H1 (cell line): ENCODE measurements at regions not wholly inside any gene's neighbourhood (a gene's known extent, or its start where the extent isn't known, plus 50 kb on each side); places are given as distances from the start of the nearest gene placed in this dataset.

ENCODE experiments used
- CTCF ChIA-PET: fragments of 300-600 bp; sonication (Branson Sonifier 250); formaldehyde crosslinking; loops from one replicate; lab custom pipeline; 2021; ENCODE audit not compliant: partially characterized antibody; lab: Charles Lee
- POLR2A ChIA-PET: fragments of 300-600 bp; sonication (Branson Sonifier 250); formaldehyde crosslinking; loops from one replicate; lab custom pipeline; 2021; ENCODE audit warnings: inconsistent platforms; ENCODE audit not compliant: partially characterized antibody; lab: Charles Lee
- DNase-seq, 2 experiments: peaks; one replicate each; pipeline versions ENCODE4 v3.0.0 to v3.0.0-alpha.2; 2010 to 2022; ENCODE audit warnings: low spot score in 2 of 2, low read depth in 1 of 2, mixed read lengths in 1 of 2
- FAIRE-seq: peaks from 2 replicates; lab custom pipeline; 2011; peaks lifted over from hg19 to GRCh38; lab: Jason Lieb, UNC
- H2AFZ ChIP-seq: 2 replicates; pipeline ENCODE4 v1.8.1; 2012; ENCODE audit warnings: low read length, inconsistent platforms
- H2AK5ac ChIP-seq: 2 replicates; pipeline ENCODE4 v1.6.1; 2013; ENCODE audit warnings: low read depth, low read length
- H2BK120ac ChIP-seq: replicated peaks from 2 replicates; pipeline ENCODE3; 2013; ENCODE audit warnings: low read depth, low read length, inconsistent platforms
- H2BK12ac ChIP-seq: 2 replicates; pipeline ENCODE4 v1.6.1; 2013; ENCODE audit warnings: low read depth, low read length
- H2BK15ac ChIP-seq: 2 replicates; pipeline ENCODE4 v1.6.1; 2013; ENCODE audit warnings: low read length
- H2BK20ac ChIP-seq: 2 replicates; pipeline ENCODE4 v1.6.1; 2013; ENCODE audit warnings: low read length
- H2BK5ac ChIP-seq: 2 replicates; pipeline ENCODE4 v1.6.1; 2013; ENCODE audit warnings: low read depth, low read length
- H3K14ac ChIP-seq: 2 replicates; pipeline ENCODE4 v1.6.1; 2013; ENCODE audit warnings: inconsistent platforms; ENCODE audit not compliant: insufficient read length
- H3K18ac ChIP-seq: 2 replicates; pipeline ENCODE4 v1.6.1; 2013; ENCODE audit warnings: low read length; ENCODE audit errors: extremely low read depth
- H3K23ac ChIP-seq: 2 replicates; pipeline ENCODE4 v1.6.1; 2013; ENCODE audit warnings: inconsistent platforms; ENCODE audit not compliant: insufficient read length
- H3K23me2 ChIP-seq: 2 replicates; pipeline ENCODE4 v1.6.1; 2013; ENCODE audit warnings: low read depth, low read length
- H3K27ac ChIP-seq: 2 replicates; pipeline ENCODE4 v1.6.1; 2011; ENCODE audit warnings: low read depth, low read length, inconsistent platforms
- H3K27me3 ChIP-seq, 4 experiments: replicated peaks in 1 of 4; 1 replicate in 1 of 4; 2 replicates in 3 of 4; pipeline versions ENCODE4 v1.6.1 to v1.8.1; 2011 to 2013; ENCODE audit warnings: low read length in 3 of 4, mild to moderate bottlenecking in 3 of 4, inconsistent platforms in 2 of 4, mixed read lengths in 2 of 4, moderate library complexity in 1 of 4; ENCODE audit not compliant: control insufficient read depth in 3 of 4, insufficient read depth in 3 of 4; ENCODE audit errors: extremely low read depth in 1 of 4
- H3K36me3 ChIP-seq, 4 experiments: 2 replicates each; pipeline versions ENCODE4 v1.6.1 to v1.8.1; 2011 to 2013; ENCODE audit warnings: mild to moderate bottlenecking in 4 of 4, low read length in 3 of 4, moderate library complexity in 2 of 4, control low read depth in 1 of 4, inconsistent platforms in 1 of 4; ENCODE audit not compliant: insufficient read depth in 4 of 4, control insufficient read depth in 2 of 4
- H3K4ac ChIP-seq: replicated peaks from 2 replicates; pipeline ENCODE3; 2013; ENCODE audit warnings: low read length, low read depth, mixed read lengths, inconsistent platforms; ENCODE audit not compliant: insufficient read length
- H3K4me1 ChIP-seq, 4 experiments: replicated peaks in 1 of 4; 1 replicate in 1 of 4; 2 replicates in 3 of 4; pipeline versions ENCODE4 v1.6.1 to v1.8.1; 2011 to 2013; ENCODE audit warnings: low read length in 3 of 4, inconsistent platforms in 2 of 4, mixed read lengths in 1 of 4; ENCODE audit not compliant: insufficient read depth in 4 of 4, control insufficient read depth in 3 of 4
- H3K4me2 ChIP-seq, 2 experiments: 2 replicates each; pipeline versions ENCODE4 v1.6.1 to v1.8.1; 2011 to 2013; ENCODE audit warnings: low read depth in 2 of 2, low read length in 2 of 2, control low read depth in 1 of 2, inconsistent platforms in 1 of 2, mild to moderate bottlenecking in 1 of 2; ENCODE audit not compliant: insufficient read depth in 1 of 2
- H3K4me3 ChIP-seq, 4 experiments: fragments of 200-600, 300-600 bp in 1 of 4; sonication (generic), shearing (Covaris generic), sonication (Bioruptor Twin) in 1 of 4; 2 replicates each; pipeline versions ENCODE4 v1.5.1 to v1.8.1; 2011 to 2016; ENCODE audit warnings: low read length in 4 of 4, low read depth in 3 of 4, control low read depth in 2 of 4, inconsistent platforms in 2 of 4, mild to moderate bottlenecking in 2 of 4, mixed read lengths in 1 of 4, moderate library complexity in 1 of 4; ENCODE audit not compliant: insufficient read depth in 2 of 4; ENCODE audit errors: extremely low read depth in 1 of 4
- H3K56ac ChIP-seq: replicated peaks from 2 replicates; pipeline ENCODE3; 2013; ENCODE audit warnings: low read depth, mild to moderate bottlenecking, mixed read lengths, low read length, inconsistent platforms; ENCODE audit not compliant: insufficient read length
- H3K79me1 ChIP-seq: 2 replicates; pipeline ENCODE4 v1.6.1; 2013; ENCODE audit warnings: low read depth, low read length, control low read depth
- H3K79me2 ChIP-seq, 2 experiments: 2 replicates each; pipeline versions ENCODE4 v1.6.1 to v1.8.1; 2012 to 2013; ENCODE audit warnings: low read length in 2 of 2, mild to moderate bottlenecking in 2 of 2, inconsistent platforms in 1 of 2; ENCODE audit not compliant: insufficient read depth in 2 of 2, control insufficient read depth in 1 of 2
- H3K9ac ChIP-seq, 4 experiments: replicated peaks in 1 of 4; 1 replicate in 1 of 4; 2 replicates in 3 of 4; pipeline versions ENCODE4 v1.6.1 to v1.8.1; 2011 to 2013; ENCODE audit warnings: low read depth in 3 of 4, low read length in 3 of 4, control low read depth in 2 of 4, mild to moderate bottlenecking in 2 of 4, moderate library complexity in 2 of 4, inconsistent platforms in 1 of 4; ENCODE audit errors: extremely low read depth in 1 of 4
- H3K9me3 ChIP-seq, 2 experiments: 2 replicates each; pipeline versions ENCODE4 v1.6.1 to v1.8.1; 2012 to 2013; ENCODE audit warnings: mild to moderate bottlenecking in 2 of 2, moderate library complexity in 2 of 2, control low read depth in 1 of 2, inconsistent platforms in 1 of 2, low read depth in 1 of 2, low read length in 1 of 2, mixed read lengths in 1 of 2; ENCODE audit not compliant: insufficient read depth in 2 of 2
- H4K20me1 ChIP-seq, 2 experiments: replicated peaks in 1 of 2; 2 replicates each; pipeline versions ENCODE3 to v1.8.1; 2011 to 2013; ENCODE audit warnings: inconsistent platforms in 2 of 2, low read length in 2 of 2, mild to moderate bottlenecking in 1 of 2; ENCODE audit not compliant: insufficient read depth in 2 of 2, control insufficient read depth in 1 of 2
- H4K5ac ChIP-seq: 2 replicates; pipeline ENCODE4 v1.6.1; 2013; ENCODE audit warnings: low read length, low read depth, mixed read lengths, inconsistent platforms; ENCODE audit not compliant: insufficient read length
- H4K8ac ChIP-seq: 2 replicates; pipeline ENCODE4 v1.8.0; 2013; ENCODE audit warnings: mild to moderate bottlenecking, moderate library complexity, low read length, inconsistent platforms; ENCODE audit not compliant: insufficient read depth; ENCODE audit errors: extremely low read depth
- H4K91ac ChIP-seq: replicated peaks from 2 replicates; pipeline ENCODE3; 2013; ENCODE audit warnings: low read length, mixed read lengths, inconsistent platforms; ENCODE audit not compliant: insufficient read length
- CBX5 ChIP-seq: fragments of 300-800, 300-1000 bp; sonication (generic); IDR thresholded peaks from 2 replicates; pipeline ENCODE4 v1.7.1; 2016; ENCODE audit warnings: antibody characterized with exemption, low read length, low read depth
- POU5F1 ChIP-seq: IDR thresholded peaks from 2 replicates; pipeline ENCODE4 v1.6.1; 2011; ENCODE audit warnings: low read depth, mild to moderate bottlenecking, low read length, moderate library complexity
- RAD21 ChIP-seq, 2 experiments: IDR thresholded peaks in 1 of 2; conservative IDR thresholded peaks in 1 of 2; 2 replicates each; pipeline ENCODE4 v1.6.1; 2011; ENCODE audit warnings: low read depth in 2 of 2, low read length in 2 of 2, improper control_type of control experiment in 1 of 2, inconsistent platforms in 1 of 2, mild to moderate bottlenecking in 1 of 2, moderate library complexity in 1 of 2
- WGBS, 2 experiments: shearing (Covaris generic) in 1 of 2; methylation state at CpG; one replicate each; pipeline versions ENCODE4 v1.1.6 to v1.1.7; 2013 to 2015; ENCODE audit warnings: low lambda C conversion rate in 2 of 2, mixed read lengths in 2 of 2, inconsistent platforms in 1 of 2, low coverage in 1 of 2, missing lambda C conversion rate in 1 of 2; ENCODE audit not compliant: insufficient replicate concordance in 2 of 2, insufficient coverage in 1 of 2, insufficient read length in 1 of 2; ENCODE audit errors: extremely low coverage in 1 of 2, missing lambda C conversion rate in 1 of 2; 5-methylcytosine and 5-hydroxymethylcytosine counted together

DNA sequence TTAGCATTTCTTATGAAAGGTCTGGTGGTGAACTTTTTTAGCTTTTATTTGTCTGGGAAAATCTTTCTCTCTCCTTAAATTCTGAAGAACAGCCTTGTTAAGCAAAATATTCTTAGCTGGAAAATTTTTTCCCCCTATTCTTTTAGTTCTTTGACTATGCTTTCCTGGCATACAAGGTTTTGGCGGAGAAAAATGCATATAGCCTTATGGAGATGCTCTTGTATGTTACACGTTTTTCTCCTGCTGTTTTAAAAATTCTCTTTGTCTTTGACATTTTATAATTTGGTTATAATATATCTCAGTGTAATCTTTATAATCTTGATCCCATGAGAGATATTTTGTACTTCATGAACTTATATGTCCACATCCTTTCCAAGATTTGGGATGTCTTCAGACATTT, 1190.4 kb upstream of the ZEB2 start:
- H3K9ac ChIP-seq: no peak overlapping the region
- H3K27me3 ChIP-seq: no peaks in the 10 kb centered on the region
- H2BK120ac ChIP-seq: no peak overlapping the region
- TF ChIP-seq RAD21 (IDR thresholded peaks at IDR 0.05 in 1 of 2, conservative IDR thresholded peaks at IDR 0.05 in 1 of 2; ENCODE audit: low read depth in 2 of 2, low read length in 2 of 2): no peak
- TF ChIP-seq POU5F1: no peak
- TF ChIP-seq CBX5: no peak
- no peak overlapping the region for H3K4ac ChIP-seq
- no peaks in the 10 kb centered on the region for H3K4me1 ChIP-seq
- H3K56ac ChIP-seq: no peak overlapping the region
- no peaks in the 10 kb centered on the region for H3K79me1 ChIP-seq
- WGBS, 2 experiments: 96% methylated on average over 2 of the region's 2 CpGs; no CpG with 5 or more reads in 1 of the 2 experiments
- no peak overlapping the region for H2BK12ac ChIP-seq
- H3K23ac ChIP-seq: no peak overlapping the region
- H3K14ac ChIP-seq: no peak overlapping the region
- H2AFZ ChIP-seq: no peak overlapping the region
- no peaks in the 10 kb centered on the region for H3K36me3 ChIP-seq
- H2BK15ac ChIP-seq: no peak overlapping the region
- no peak overlapping the region for H2AK5ac ChIP-seq
- H3K18ac ChIP-seq: no peak overlapping the region
- ChIA-PET POLR2A (no interaction called here), CTCF (interaction anchor here (0.7 kb wide), 1 partner anchor 1797 kb away, joined by 3 read pairs; no protein-coding TSS in a partner anchor)
- no peak overlapping the region for H3K4me2 ChIP-seq
- H3K4me3 ChIP-seq: no peak overlapping the region
- no peaks in the 10 kb centered on the region for H3K79me2 ChIP-seq
- no peak overlapping the region for H2BK5ac ChIP-seq
- no peak overlapping the region for H3K27ac ChIP-seq
- H4K91ac ChIP-seq: no peak overlapping the region
- H4K5ac ChIP-seq: no peak overlapping the region
- no peak for DNase-seq
- no peak overlapping the region for H2BK20ac ChIP-seq
- H4K8ac ChIP-seq: no peak overlapping the region
- H4K20me1 ChIP-seq: no peaks in the 10 kb centered on the region
- no peaks in the 10 kb centered on the region for H3K9me3 ChIP-seq
- no peaks in the 10 kb centered on the region for H3K23me2 ChIP-seq
- FAIRE-seq: no peak
